ENCODE measurements at regions not wholly inside any gene's neighbourhood (a gene's known extent, or its start where the extent isn't known, plus 50 kb on each side); places are given as distances from the start of the nearest gene placed in this dataset.

GRCh38 chr9:11348366-11348765, 735.6 kb upstream of the PTPRD start:
- Histone ChIP-seq H3K27me3 (no peaks in the 10 kb centered on the region), H3K9me3 (no peaks in the 10 kb centered on the region), H3K36me3 (no peaks in the 10 kb centered on the region), H3K4me1 (no peaks in the 10 kb centered on the region), H3K27ac (no peak overlapping the region), H3K4me3 (no peak overlapping the region)
- TF ChIP-seq CTCF (IDR thresholded peaks at IDR 0.05) (no peak), POLR2A (IDR thresholded peaks at IDR 0.05) (no peak)
- 74 to 84% (median 78%) methylated on average over 5 of the region's 5 CpGs for WGBS, 4 donors
- DNase-seq (no peak), ATAC-seq (no peak)
- intact Hi-C loops (cut with DNase I): no loop called here

GRCh38 chr9:11349187-11349586, 736.4 kb upstream of the PTPRD start:
- Histone ChIP-seq H3K4me3 (no peak overlapping the region), H3K27me3 (no peaks in the 10 kb centered on the region), H3K36me3 (no peaks in the 10 kb centered on the region), H3K27ac (no peak overlapping the region), H3K9me3 (no peaks in the 10 kb centered on the region), H3K4me1 (no peaks in the 10 kb centered on the region)
- ATAC-seq (no peak), DNase-seq (no peak)
- TF ChIP-seq POLR2A (IDR thresholded peaks at IDR 0.05) (no peak), CTCF (IDR thresholded peaks at IDR 0.05) (no peak)
- 74 to 84% (median 80%) methylated on average over 4 to 5 of the region's 5 CpGs for WGBS, 4 donors
- intact Hi-C loops (cut with DNase I): no loop called here

GRCh38 chr9:11352612-11353011, 739.8 kb upstream of the PTPRD start:
- no peak for DNase-seq
- no peaks in the 10 kb centered on the region for H3K4me1 ChIP-seq
- TF ChIP-seq POLR2A (IDR thresholded peaks at IDR 0.05) (no peak), CTCF (IDR thresholded peaks at IDR 0.05) (no peak)
- H3K27ac ChIP-seq: no peak overlapping the region
- H3K27me3 ChIP-seq: no peaks in the 10 kb centered on the region
- ATAC-seq: no peak
- intact Hi-C loops (cut with DNase I): no loop called here
- 49 to 67% (median 58%) methylated on average over 2 of the region's 2 CpGs for WGBS, 4 donors
- H3K36me3 ChIP-seq: no peaks in the 10 kb centered on the region
- no peak overlapping the region for H3K4me3 ChIP-seq
- no peaks in the 10 kb centered on the region for H3K9me3 ChIP-seq

GRCh38 chr9:11356067-11356466, 743.3 kb upstream of the PTPRD start:
- Histone ChIP-seq H3K4me1 (no peaks in the 10 kb centered on the region), H3K4me3 (no peak overlapping the region), H3K36me3 (no peaks in the 10 kb centered on the region), H3K27me3 (no peaks in the 10 kb centered on the region), H3K27ac (no peak overlapping the region), H3K9me3 (no peaks in the 10 kb centered on the region)
- intact Hi-C loops (cut with DNase I): no loop called here
- DNase-seq (no peak), ATAC-seq (no peak)
- TF ChIP-seq CTCF (IDR thresholded peaks at IDR 0.05) (no peak), POLR2A (IDR thresholded peaks at IDR 0.05) (no peak)

Data from heart left ventricle (tissue), 16 donors.